Lower leg skin (tissue), 4 donors: ENCODE measurements at regions not wholly inside any gene's neighbourhood (a gene's known extent, or its start where the extent isn't known, plus 50 kb on each side); places are given as distances from the start of the nearest gene placed in this dataset.

Experiments used
- DNase-seq, 2 donors: peaks; one replicate each; pipeline ENCODE4 v3.0.0-alpha.2; 2019; ENCODE audit warnings: low spot score in 2 of 2
- H3K4me3 ChIP-seq: fragments of 200-600 bp; sonication (generic); 2 replicates; pipeline ENCODE4 v1.5.1; 2017; ENCODE audit warnings: mild to moderate bottlenecking, low read depth; ENCODE audit not compliant: poor library complexity, severe bottlenecking
- CTCF ChIP-seq, 3 donors: fragments of 450-650 bp; IDR thresholded peaks; one replicate each; pipeline ENCODE4 v1.5.1; 2016; ENCODE audit warnings: antibody characterized with exemption in 3 of 3, mild to moderate bottlenecking in 3 of 3, moderate library complexity in 2 of 3
- POLR2A ChIP-seq, 2 donors: fragments of 450-650 bp; IDR thresholded peaks; one replicate each; pipeline ENCODE4 v1.6.1; 2016 to 2017; ENCODE audit warnings: antibody characterized with exemption in 2 of 2, mild to moderate bottlenecking in 1 of 2, moderate library complexity in 1 of 2
- whole genome bisulfite sequencing, 2 donors: methylation state at CpG; one replicate each; pipeline ENCODE4 v1.1.5; 2018; 5-methylcytosine and 5-hydroxymethylcytosine counted together
- intact Hi-C: fragments of 100-400 bp; cut with DNase I; formaldehyde crosslinking; loops from one replicate; pipeline ENCODE4 v1.15.0; 2023; ENCODE audit warnings: low total_unique reads

GRCh38 chr4:63906660-63907183, 502.5 kb downstream of the TECRL start:
- 62 to 73% methylated on average over 2 of the region's 2 CpGs for WGBS, 2 donors
- no peak for DNase-seq
- intact Hi-C loops, result no loop called here
- TF ChIP-seq POLR2A (IDR thresholded peaks at IDR 0.05) (no peak), CTCF (IDR thresholded peaks at IDR 0.05) (no peak)
- H3K4me3 ChIP-seq, result no peak overlapping the region

GRCh38 chr4:63904201-63904600, 505.0 kb downstream of the TECRL start:
- intact Hi-C loops, result no loop called here
- TF ChIP-seq CTCF (IDR thresholded peaks at IDR 0.05) (no peak), POLR2A (IDR thresholded peaks at IDR 0.05) (no peak)
- no peak for DNase-seq
- no peak overlapping the region for H3K4me3 ChIP-seq
- 38 to 48% methylated on average over 3 of the region's 3 CpGs for WGBS, 2 donors

- H3K4me3 ChIP-seq, result no peak overlapping the region
- intact Hi-C loops, result no loop called here
- TF ChIP-seq CTCF (IDR thresholded peaks at IDR 0.05) (no peak), POLR2A (IDR thresholded peaks at IDR 0.05) (no peak)
- WGBS, 2 donors, result 57 to 62% methylated on average over 2 of the region's 2 CpGs
- DNase-seq, result no peak
Observed at GRCh38 chr4:63901304-63901703, 507.9 kb downstream of the TECRL start.

- no peak for DNase-seq
- intact Hi-C loops, result no loop called here
- TF ChIP-seq CTCF (IDR thresholded peaks at IDR 0.05) (no peak), POLR2A (IDR thresholded peaks at IDR 0.05) (no peak)
- H3K4me3 ChIP-seq, result no peak overlapping the region
Observed at GRCh38 chr4:63898961-63899360, 510.3 kb downstream of the TECRL start.

- H3K4me3 ChIP-seq, result no peak overlapping the region
- no peak for DNase-seq
- TF ChIP-seq POLR2A (IDR thresholded peaks at IDR 0.05), result no peak
- TF ChIP-seq CTCF (IDR thresholded peaks at IDR 0.05), result no peak
- intact Hi-C loops, result no loop called here
Observed at GRCh38 chr4:63894161-63894560, 515.1 kb downstream of the TECRL start.

- intact Hi-C loops, result no loop called here
- 94 to 95% methylated on average over 2 of the region's 2 CpGs for WGBS, 2 donors
- TF ChIP-seq CTCF (IDR thresholded peaks at IDR 0.05), result no peak
- no peak for TF ChIP-seq POLR2A (IDR thresholded peaks at IDR 0.05)
- H3K4me3 ChIP-seq, result no peak overlapping the region
- DNase-seq, result no peak
Observed at GRCh38 chr4:63869370-63869769, 539.9 kb downstream of the TECRL start.
